ENCODE measurements at regions not wholly inside any gene's neighbourhood (a gene's known extent, or its start where the extent isn't known, plus 50 kb on each side); places are given as distances from the start of the nearest gene placed in this dataset.

GRCh38 chr13:74336546-74336945 is 202.3 kb upstream of the KLF12 start (continued):
- TF ChIP-seq FOXK2 (conservative IDR thresholded peaks at IDR 0.05 in 1 of 2, IDR thresholded peaks at IDR 0.05 in 1 of 2; ENCODE audit: low read depth in 2 of 2) (no peak), GABPB1 (CRISPR knock-in tag; IDR thresholded peaks at IDR 0.05) (no peak), BRCA1 (IDR thresholded peaks at IDR 0.05) (no peak), BRCA1 (CRISPR knock-in tag; IDR thresholded peaks at IDR 0.05) (no peak), NBN (IDR thresholded peaks at IDR 0.05; ENCODE audit: low read depth) (no peak), SETDB1 (IDR thresholded peaks at IDR 0.05; ENCODE audit: low read length) (no peak)

GRCh38 chr13:74335370-74335769 is 201.2 kb upstream of the KLF12 start:
- Histone ChIP-seq H3K9me1 (ENCODE audit: control insufficient read depth, insufficient read depth, low read length) (no peaks in the 10 kb centered on the region), H3K4me2 (ENCODE audit: insufficient read depth, low read length) (no peak overlapping the region), H3K79me2 (ENCODE audit: control insufficient read depth, insufficient read depth, low read length) (no peaks in the 10 kb centered on the region), H3K27ac (ENCODE audit: extremely low read depth, low read depth, low read length) (no peak overlapping the region), H3K27me3 (ENCODE audit: control insufficient read depth in 2 of 2, insufficient read depth in 2 of 2, low read length in 2 of 2) (no peaks in the 10 kb centered on the region), H3K4me1 (replicated peaks in 1 of 2; ENCODE audit: control insufficient read depth in 2 of 2, insufficient read depth in 2 of 2, low read length in 2 of 2) (no peaks in the 10 kb centered on the region), H3K9ac (ENCODE audit: insufficient read depth in 1 of 2, low read depth in 2 of 2, low read length in 2 of 2) (no peak overlapping the region), H3K36me3 (ENCODE audit: control insufficient read depth, insufficient read depth, low read length) (no peaks in the 10 kb centered on the region), H3K4me3 (no peak overlapping the region), H3K9me3 (replicated peaks; ENCODE audit: control insufficient read depth, insufficient read depth, low read depth, low read length) (no peaks in the 10 kb centered on the region; the same call in 1 of the 2 replicates), H4K20me1 (replicated peaks; ENCODE audit: control insufficient read depth, insufficient read depth, low read length) (no peaks in the 10 kb centered on the region), H2AFZ (ENCODE audit: low read depth, low read length) (no peak overlapping the region)
- ChIA-PET CTCF (ENCODE audit: low intra/inter-chr PET ratio) (no interaction called here), POLR2A (no interaction called here)
- WGBS (ENCODE audit: insufficient coverage, low coverage, missing lambda C conversion rate) = 12% methylated on average over 2 of the region's 2 CpGs
- FAIRE-seq = no peak
- ATAC-seq = no peak
- intact Hi-C loops (cut with micrococcal nuclease) (no loop called here), in situ Hi-C loops (cut with MboI) (no loop called here)
- no TSS peak for BruUV-seq (replicated peaks)
- no peak for DNase-seq (ENCODE audit: extremely low read depth in 1 of 4, low spot score in 3 of 4)
- TF ChIP-seq ZNF311 (CRISPR knock-in tag; IDR thresholded peaks at IDR 0.05) = no peak
- TF ChIP-seq ZNF57 (CRISPR knock-in tag; IDR thresholded peaks at IDR 0.05) = no peak
- TF ChIP-seq GTF2F1 (IDR thresholded peaks at IDR 0.05; ENCODE audit: low read depth, low read length) = no peak
- TF ChIP-seq ETS2 (tag; IDR thresholded peaks at IDR 0.05; ENCODE audit: borderline replicate concordance, poor library complexity, severe bottlenecking) = no peak
- TF ChIP-seq, protein P1, sequence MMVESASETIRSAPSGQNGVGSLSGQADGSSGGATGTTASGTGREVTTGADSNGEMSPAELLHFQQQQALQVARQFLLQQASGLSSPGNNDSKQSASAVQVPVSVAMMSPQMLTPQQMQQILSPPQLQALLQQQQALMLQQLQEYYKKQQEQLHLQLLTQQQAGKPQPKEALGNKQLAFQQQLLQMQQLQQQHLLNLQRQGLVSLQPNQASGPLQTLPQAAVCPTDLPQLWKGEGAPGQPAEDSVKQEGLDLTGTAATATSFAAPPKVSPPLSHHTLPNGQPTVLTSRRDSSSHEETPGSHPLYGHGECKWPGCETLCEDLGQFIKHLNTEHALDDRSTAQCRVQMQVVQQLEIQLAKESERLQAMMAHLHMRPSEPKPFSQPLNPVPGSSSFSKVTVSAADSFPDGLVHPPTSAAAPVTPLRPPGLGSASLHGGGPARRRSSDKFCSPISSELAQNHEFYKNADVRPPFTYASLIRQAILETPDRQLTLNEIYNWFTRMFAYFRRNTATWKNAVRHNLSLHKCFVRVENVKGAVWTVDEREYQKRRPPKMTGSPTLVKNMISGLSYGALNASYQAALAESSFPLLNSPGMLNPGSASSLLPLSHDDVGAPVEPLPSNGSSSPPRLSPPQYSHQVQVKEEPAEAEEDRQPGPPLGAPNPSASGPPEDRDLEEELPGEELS (CRISPR knock-in tag; IDR thresholded peaks at IDR 0.05; ENCODE audit: borderline replicate concordance) = no peak
- TF ChIP-seq, protein P2, sequence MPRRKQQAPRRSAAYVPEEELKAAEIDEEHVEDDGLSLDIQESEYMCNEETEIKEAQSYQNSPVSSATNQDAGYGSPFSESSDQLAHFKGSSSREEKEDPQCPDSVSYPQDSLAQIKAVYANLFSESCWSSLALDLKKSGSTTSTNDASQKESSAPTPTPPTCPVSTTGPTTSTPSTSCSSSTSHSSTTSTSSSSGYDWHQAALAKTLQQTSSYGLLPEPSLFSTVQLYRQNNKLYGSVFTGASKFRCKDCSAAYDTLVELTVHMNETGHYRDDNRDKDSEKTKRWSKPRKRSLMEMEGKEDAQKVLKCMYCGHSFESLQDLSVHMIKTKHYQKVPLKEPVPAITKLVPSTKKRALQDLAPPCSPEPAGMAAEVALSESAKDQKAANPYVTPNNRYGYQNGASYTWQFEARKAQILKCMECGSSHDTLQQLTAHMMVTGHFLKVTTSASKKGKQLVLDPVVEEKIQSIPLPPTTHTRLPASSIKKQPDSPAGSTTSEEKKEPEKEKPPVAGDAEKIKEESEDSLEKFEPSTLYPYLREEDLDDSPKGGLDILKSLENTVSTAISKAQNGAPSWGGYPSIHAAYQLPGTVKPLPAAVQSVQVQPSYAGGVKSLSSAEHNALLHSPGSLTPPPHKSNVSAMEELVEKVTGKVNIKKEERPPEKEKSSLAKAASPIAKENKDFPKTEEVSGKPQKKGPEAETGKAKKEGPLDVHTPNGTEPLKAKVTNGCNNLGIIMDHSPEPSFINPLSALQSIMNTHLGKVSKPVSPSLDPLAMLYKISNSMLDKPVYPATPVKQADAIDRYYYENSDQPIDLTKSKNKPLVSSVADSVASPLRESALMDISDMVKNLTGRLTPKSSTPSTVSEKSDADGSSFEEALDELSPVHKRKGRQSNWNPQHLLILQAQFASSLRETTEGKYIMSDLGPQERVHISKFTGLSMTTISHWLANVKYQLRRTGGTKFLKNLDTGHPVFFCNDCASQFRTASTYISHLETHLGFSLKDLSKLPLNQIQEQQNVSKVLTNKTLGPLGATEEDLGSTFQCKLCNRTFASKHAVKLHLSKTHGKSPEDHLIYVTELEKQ (CRISPR knock-in tag; IDR thresholded peaks at IDR 0.05) = no peak
- TF ChIP-seq, protein P3, sequence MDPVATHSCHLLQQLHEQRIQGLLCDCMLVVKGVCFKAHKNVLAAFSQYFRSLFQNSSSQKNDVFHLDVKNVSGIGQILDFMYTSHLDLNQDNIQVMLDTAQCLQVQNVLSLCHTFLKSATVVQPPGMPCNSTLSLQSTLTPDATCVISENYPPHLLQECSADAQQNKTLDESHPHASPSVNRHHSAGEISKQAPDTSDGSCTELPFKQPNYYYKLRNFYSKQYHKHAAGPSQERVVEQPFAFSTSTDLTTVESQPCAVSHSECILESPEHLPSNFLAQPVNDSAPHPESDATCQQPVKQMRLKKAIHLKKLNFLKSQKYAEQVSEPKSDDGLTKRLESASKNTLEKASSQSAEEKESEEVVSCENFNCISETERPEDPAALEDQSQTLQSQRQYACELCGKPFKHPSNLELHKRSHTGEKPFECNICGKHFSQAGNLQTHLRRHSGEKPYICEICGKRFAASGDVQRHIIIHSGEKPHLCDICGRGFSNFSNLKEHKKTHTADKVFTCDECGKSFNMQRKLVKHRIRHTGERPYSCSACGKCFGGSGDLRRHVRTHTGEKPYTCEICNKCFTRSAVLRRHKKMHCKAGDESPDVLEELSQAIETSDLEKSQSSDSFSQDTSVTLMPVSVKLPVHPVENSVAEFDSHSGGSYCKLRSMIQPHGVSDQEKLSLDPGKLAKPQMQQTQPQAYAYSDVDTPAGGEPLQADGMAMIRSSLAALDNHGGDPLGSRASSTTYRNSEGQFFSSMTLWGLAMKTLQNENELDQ (CRISPR knock-in tag; IDR thresholded peaks at IDR 0.05; ENCODE audit: borderline replicate concordance) = no peak
- no peak for TF ChIP-seq STAG1 (CRISPR knock-in tag; IDR thresholded peaks at IDR 0.05; ENCODE audit: borderline replicate concordance)
- TF ChIP-seq KAT2B (IDR thresholded peaks at IDR 0.05; ENCODE audit: low read depth, low read length) = no peak
- no peak for TF ChIP-seq ZNF165 (CRISPR knock-in tag; IDR thresholded peaks at IDR 0.05; ENCODE audit: borderline replicate concordance)

Data from K562 (cell line).